Astrocyte (in vitro differentiated cells and primary cell): ENCODE measurements at regions not wholly inside any gene's neighbourhood (a gene's known extent, or its start where the extent isn't known, plus 50 kb on each side); places are given as distances from the start of the nearest gene placed in this dataset.

ENCODE experiments used
- CTCF ChIP-seq: IDR thresholded peaks from 2 replicates; pipeline ENCODE4 v1.5.1; 2011; ENCODE audit warnings: low read depth, mild to moderate bottlenecking, inconsistent platforms, low read length, moderate library complexity; ENCODE audit not compliant: insufficient read depth
- EZH2 ChIP-seq: IDR thresholded peaks from 2 replicates; pipeline ENCODE4 v1.6.1; 2012; ENCODE audit warnings: mild to moderate bottlenecking, low read length, inconsistent platforms; ENCODE audit not compliant: insufficient read depth

- TF ChIP-seq CTCF (no peak), EZH2 (no peak)
Measured at GRCh38 chr6:133026705-133027104, 212.3 kb downstream of the RPS12 start.
